GM19240 (cell line): ENCODE measurements at regions not wholly inside any gene's neighbourhood (a gene's known extent, or its start where the extent isn't known, plus 50 kb on each side); places are given as distances from the start of the nearest gene placed in this dataset.

Source experiments
- DNase-seq: peaks from one replicate; pipeline ENCODE4 v3.0.0; 2011; ENCODE audit warnings: low spot score; ENCODE audit not compliant: insufficient read length

DNA sequence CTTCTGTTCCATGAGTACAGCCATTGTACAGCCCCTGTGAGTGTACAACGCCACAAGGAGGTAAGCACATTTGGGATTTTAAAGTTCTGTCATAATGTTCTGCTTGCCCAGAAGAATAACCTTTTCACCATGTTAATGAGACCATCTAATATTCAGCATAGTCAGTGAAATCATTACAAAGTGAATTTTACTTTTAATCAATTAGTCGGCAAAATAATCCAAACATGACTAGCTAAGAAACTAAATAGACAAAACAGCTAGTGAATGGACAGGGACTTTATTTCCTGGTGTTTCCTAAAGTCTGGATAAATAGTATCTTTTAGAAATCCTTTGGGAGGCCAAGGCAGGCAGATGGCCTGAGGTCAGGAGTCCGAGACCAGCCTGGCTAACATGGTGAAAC, 69.0 kb upstream of the NRSN1 start:
- no peak for DNase-seq

DNA sequence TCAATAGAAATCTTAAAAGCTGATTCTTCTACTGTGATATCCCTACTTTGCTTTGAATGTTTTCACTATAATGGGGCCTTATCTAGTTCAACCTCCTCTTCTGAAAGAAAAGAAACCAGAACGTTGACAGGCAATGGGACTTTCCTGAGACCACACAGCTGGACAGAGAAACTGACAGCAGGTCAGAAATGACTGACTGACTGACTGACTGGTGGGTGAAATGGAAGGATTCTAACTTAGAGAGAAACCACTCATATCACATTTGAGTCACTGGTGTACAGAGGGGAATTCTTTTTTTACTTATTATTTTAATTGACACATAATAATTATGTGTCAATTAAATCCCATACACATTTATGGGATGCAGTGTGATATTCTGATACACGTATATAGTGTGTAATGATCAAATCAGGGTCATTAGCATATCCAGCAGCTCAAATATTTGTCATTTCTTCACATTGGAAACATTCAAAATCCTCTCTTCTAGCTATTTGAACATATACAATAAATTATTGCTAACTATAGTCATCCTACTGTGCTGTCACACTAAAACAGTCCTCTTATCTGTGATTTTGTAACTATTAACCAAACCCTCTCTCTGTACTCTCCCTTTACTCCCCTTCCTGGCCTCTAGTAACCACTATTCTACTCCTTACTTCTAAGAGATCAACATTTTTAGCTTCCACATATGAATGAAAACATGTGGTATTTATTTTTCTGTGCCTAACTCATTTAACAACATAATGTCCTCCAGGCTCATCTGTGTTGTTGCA, 64.8 kb upstream of the NRSN1 start:
- DNase-seq, result peak; percentile 13

DNA sequence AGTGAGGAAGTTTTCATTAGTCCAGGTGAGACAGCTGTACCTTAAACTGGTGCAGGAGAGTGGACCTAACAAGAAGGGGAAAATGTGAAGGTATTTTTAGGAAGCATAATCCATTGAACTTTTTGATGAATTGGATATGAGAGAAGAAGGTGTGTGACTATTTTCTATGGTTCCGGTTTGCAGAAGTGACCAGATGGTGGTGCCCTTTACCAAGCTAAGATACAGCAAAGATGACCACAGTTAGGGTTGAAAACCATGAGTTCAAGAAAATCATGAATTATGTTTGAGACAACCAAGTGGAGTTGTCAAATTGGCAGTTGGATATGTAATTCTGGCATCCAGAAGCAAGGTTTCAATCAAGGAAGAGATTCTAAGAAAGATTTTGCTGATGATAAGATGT, 61.9 kb upstream of the NRSN1 start:
- DNase-seq, result no peak

DNA sequence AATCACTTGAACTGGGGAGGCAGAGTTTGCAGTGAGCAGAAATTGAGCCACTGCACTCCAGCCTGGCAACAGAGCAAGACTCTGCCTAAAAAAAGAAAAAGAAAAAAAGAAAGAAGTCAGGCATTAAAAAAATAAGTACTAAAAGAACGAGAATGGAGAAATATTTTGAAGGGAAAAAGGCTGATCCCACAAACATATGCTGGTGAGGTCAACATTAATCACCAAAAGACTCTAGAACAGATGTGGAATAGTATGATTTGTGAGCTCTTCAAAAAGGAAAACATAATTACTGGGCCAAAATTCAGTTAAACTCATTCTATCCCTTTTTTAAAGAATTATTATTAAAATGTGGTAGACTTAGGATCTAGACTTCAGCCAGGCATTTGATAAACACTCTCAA, 61.2 kb upstream of the NRSN1 start:
- no peak for DNase-seq

DNA sequence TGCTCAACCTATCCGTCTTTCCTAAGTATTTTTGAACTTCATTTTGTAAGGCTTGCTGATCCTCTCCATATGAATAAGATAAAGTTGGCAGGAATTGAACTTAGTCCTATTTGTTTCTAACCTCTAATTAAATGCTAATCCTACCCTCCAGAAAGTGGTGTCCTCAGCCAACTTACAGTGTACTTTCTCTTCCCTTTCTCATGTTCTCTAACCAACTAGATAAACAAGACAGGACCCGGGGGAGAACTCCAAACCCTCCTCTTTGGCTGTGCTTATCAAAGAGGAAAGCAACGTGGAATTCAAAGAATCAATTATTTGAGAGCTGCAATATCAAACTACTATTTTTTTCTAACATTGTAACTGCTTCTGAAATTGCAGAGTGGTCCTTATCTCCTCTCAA, 56.5 kb upstream of the NRSN1 start:
- DNase-seq, result no peak

DNA sequence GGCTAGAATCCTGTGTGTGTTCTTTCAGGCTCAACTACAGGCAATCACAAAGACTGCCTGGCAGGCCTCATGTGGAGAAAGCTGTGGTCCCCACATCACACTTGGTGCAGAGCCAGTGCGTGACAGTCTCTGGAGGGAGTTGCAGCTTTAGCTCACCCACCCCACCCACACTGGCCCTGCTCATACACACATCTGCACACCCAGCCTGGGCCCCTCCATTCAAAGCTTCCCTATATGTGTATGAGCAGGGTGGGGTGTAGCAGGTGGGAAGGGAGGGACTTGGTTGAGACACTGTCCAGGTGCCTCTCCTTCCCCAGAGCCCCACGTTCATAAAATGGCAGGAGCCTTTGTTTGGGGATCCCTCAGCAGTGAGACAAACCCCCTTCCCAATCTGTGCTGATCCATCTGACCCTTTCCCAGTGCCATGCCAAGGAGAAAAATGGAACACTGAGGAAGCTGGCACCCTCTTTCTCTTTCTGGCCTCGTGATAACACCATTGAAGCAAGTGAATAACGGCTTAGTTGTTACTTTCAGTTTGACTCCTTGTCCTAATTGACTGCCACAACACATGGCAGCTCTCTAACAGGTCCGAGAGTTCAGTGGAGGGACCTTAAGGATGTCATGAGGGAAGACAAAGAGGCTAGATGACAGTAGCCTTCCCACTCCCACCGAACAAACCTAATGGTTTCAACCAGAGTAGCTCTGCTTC, 53.8 kb upstream of the NRSN1 start:
- DNase-seq, result no peak

DNA sequence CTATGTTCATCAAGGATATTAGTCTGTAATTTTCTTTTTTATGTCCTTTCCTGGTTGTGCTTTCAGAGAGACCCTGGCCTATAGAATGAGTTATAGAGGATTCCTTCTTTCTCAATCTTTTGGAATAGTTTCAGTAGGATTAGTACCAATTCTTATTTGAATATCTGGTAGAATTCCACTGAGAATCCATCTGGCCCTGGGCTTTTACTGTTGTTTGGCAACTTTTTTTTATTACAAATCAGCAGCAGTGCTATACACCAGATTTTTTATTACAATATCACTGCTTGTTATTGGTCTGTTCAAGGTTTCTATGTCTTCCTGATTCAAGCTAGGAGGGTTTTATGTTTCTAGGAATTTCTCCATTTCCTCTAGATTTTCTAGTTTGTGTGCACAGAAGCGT, 50.0 kb upstream of the NRSN1 start:
- no peak for DNase-seq
